ENCODE measurements at regions not wholly inside any gene's neighbourhood (a gene's known extent, or its start where the extent isn't known, plus 50 kb on each side); places are given as distances from the start of the nearest gene placed in this dataset.

GRCh38 chr2:208643145-208643544 is 236.6 kb downstream of the PTH2R start:
- TF ChIP-seq CTCF (IDR thresholded peaks at IDR 0.05): no peak
- TF ChIP-seq POLR2A (IDR thresholded peaks at IDR 0.05): no peak

All from uterus (tissue), 2 donors.